ENCODE measurements at regions not wholly inside any gene's neighbourhood (a gene's known extent, or its start where the extent isn't known, plus 50 kb on each side); places are given as distances from the start of the nearest gene placed in this dataset.

- DNase-seq (ENCODE audit: low read depth): no peak
- no peak for TF ChIP-seq CTCF (IDR thresholded peaks at IDR 0.05; ENCODE audit: insufficient read depth, low read length)
- H3K4me3 ChIP-seq (ENCODE audit: low read depth, low read length): no peak overlapping the region
Observed at GRCh38 chr15:94015324-94015723, 216.0 kb upstream of the MCTP2 start.

- no peak overlapping the region for H3K4me3 ChIP-seq (ENCODE audit: low read depth, low read length)
- TF ChIP-seq CTCF (IDR thresholded peaks at IDR 0.05; ENCODE audit: insufficient read depth, low read length): no peak
- peak; percentile 32 for DNase-seq (ENCODE audit: low read depth)
Observed at GRCh38 chr15:94008104-94009074, 223.0 kb upstream of the MCTP2 start.

- TF ChIP-seq CTCF (IDR thresholded peaks at IDR 0.05; ENCODE audit: insufficient read depth, low read length): no peak
- no peak overlapping the region for H3K4me3 ChIP-seq (ENCODE audit: low read depth, low read length)
- DNase-seq (ENCODE audit: low read depth): peak; percentile 62
Observed at GRCh38 chr15:94004697-94005096, 226.7 kb upstream of the MCTP2 start.

- DNase-seq (ENCODE audit: low read depth): no peak
- no peak for TF ChIP-seq CTCF (IDR thresholded peaks at IDR 0.05; ENCODE audit: insufficient read depth, low read length)
- H3K4me3 ChIP-seq (ENCODE audit: low read depth, low read length): no peak overlapping the region
Observed at GRCh38 chr15:94002041-94002440, 229.3 kb upstream of the MCTP2 start.

- no peak overlapping the region for H3K4me3 ChIP-seq (ENCODE audit: low read depth, low read length)
- DNase-seq (ENCODE audit: low read depth): peak; percentile 49
- no peak for TF ChIP-seq CTCF (IDR thresholded peaks at IDR 0.05; ENCODE audit: insufficient read depth, low read length)
Observed at GRCh38 chr15:94001255-94001801, 230.0 kb upstream of the MCTP2 start.

GRCh38 chr15:94000606-94001005, 230.8 kb upstream of the MCTP2 start:
- peak; percentile 9 for TF ChIP-seq CTCF (IDR thresholded peaks at IDR 0.05; ENCODE audit: insufficient read depth, low read length)
- DNase-seq (ENCODE audit: low read depth): no peak
- no peak overlapping the region for H3K4me3 ChIP-seq (ENCODE audit: low read depth, low read length)
